ENCODE measurements at regions not wholly inside any gene's neighbourhood (a gene's known extent, or its start where the extent isn't known, plus 50 kb on each side); places are given as distances from the start of the nearest gene placed in this dataset.
A peak's percentile ranks its signal among the peaks of the same experiment; 100 is the strongest.

DNA sequence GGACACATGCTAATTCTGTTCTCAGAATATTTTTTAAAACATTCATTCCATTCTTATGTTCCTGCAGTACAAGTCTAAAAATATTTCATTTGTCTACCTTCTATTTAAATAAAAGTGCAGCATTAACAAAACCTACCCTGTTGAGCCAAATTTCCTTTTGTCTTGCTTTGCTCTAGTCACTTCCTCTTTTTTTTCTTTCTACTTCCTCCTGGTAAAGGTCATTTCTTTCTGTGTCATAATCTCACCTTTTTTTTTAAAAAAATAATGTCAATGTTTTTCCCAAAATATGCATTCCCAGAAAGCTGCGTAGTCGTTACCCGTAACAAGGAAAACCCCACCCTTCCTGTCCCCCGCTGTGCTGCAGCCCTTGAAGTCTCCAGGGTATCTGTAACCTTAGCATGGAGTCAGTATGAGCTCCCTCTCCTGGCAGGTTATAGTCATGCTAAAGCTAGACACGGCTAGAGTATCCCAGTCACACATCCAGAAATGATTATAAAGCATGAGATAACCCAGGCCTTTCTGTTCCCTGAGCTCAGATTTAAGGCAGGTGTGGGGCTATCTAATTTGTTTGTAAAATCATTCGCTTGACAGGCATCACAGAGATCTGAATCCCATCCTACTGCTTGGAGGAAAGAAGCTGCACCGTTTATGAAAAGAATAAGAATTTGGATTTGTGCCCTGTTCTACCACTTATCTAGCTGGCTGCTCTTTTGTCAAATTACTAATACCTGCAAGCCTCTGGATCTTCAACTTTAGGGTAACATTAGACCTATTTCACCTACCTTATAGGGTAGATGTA is 51.1 kb upstream of the EED start:
- DNase-seq (peak; percentile 50 to 57), ATAC-seq (peak; percentile 99 to 100)
- H3K27ac ChIP-seq: peak overlapping the region; percentile 43 to 56 (median 52)
- in situ Hi-C loops (cut with MboI; ENCODE audit: low sequenced_read_pairs in 4 of 4) (loop anchor here in 3 of 4 donors (5.0 to 10.0 kb wide), 3 partner anchors 149 to 161 kb away; no protein-coding TSS in a partner anchor), intact Hi-C loops (cut with DNase I; ENCODE audit: low total_unique reads) (loop anchor here (1.0 to 2.0 kb wide), 4 partner anchors 19 to 252 kb away; no protein-coding TSS in a partner anchor)
- H3K9me3 ChIP-seq: no peaks in the 10 kb centered on the region
- H3K4me3 ChIP-seq: peak overlapping the region; percentile 22 to 33 (median 33)
- H3K27me3 ChIP-seq: no peaks in the 10 kb centered on the region
- H3K4me1 ChIP-seq: peaks cover 8 to 12% of the 10 kb centered on the region in 2 donors
- H3K36me3 ChIP-seq: no peaks in the 10 kb centered on the region
- no peak for TF ChIP-seq POLR2A (IDR thresholded peaks at IDR 0.05)
- TF ChIP-seq, protein P1, sequence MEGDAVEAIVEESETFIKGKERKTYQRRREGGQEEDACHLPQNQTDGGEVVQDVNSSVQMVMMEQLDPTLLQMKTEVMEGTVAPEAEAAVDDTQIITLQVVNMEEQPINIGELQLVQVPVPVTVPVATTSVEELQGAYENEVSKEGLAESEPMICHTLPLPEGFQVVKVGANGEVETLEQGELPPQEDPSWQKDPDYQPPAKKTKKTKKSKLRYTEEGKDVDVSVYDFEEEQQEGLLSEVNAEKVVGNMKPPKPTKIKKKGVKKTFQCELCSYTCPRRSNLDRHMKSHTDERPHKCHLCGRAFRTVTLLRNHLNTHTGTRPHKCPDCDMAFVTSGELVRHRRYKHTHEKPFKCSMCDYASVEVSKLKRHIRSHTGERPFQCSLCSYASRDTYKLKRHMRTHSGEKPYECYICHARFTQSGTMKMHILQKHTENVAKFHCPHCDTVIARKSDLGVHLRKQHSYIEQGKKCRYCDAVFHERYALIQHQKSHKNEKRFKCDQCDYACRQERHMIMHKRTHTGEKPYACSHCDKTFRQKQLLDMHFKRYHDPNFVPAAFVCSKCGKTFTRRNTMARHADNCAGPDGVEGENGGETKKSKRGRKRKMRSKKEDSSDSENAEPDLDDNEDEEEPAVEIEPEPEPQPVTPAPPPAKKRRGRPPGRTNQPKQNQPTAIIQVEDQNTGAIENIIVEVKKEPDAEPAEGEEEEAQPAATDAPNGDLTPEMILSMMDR (IDR thresholded peaks at IDR 0.05 in 4 of 5, conservative IDR thresholded peaks at IDR 0.05 in 1 of 5): peak; percentile 69 to 82 (median 79)

DNA sequence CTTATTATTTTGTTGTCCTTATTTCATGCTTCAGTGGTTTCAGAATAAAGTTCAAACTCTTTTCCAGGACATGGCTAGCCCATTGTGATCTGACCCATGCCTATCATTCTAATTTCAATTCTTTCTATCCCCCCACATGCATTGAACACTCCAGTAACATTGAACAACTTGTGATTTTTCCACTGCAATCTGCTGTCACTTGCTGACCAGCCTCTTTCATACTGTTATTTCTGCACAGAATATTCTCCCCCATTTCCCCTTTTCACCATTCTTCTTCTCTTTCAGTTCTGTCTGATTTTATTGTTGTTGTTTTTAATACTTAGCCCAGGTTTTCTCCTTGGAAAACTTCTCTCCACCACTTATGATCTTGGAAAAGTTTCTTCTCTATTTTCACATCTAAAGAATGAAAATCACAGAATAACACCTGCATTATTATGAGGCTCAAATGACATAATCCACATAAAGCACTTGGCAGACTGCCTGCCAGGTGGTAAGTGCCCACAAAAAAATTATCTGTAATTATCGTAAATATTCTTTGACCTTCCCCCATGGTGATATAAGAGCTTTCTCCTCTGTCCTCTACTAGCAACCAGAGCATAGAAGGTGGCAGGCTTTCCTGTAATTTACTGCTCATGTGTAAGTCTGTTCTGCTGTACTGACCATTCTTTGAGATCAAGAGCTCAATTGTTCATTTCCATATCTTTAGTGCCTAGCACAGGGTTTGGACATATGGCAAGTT is 51.9 kb upstream of the EED start:
- no peak for TF ChIP-seq POLR2A (IDR thresholded peaks at IDR 0.05)
- TF ChIP-seq, protein P1 (IDR thresholded peaks at IDR 0.05 in 4 of 5, conservative IDR thresholded peaks at IDR 0.05 in 1 of 5): no peak
- peaks cover 8 to 12% of the 10 kb centered on the region in 2 donors for H3K4me1 ChIP-seq
- ATAC-seq: no peak

DNA sequence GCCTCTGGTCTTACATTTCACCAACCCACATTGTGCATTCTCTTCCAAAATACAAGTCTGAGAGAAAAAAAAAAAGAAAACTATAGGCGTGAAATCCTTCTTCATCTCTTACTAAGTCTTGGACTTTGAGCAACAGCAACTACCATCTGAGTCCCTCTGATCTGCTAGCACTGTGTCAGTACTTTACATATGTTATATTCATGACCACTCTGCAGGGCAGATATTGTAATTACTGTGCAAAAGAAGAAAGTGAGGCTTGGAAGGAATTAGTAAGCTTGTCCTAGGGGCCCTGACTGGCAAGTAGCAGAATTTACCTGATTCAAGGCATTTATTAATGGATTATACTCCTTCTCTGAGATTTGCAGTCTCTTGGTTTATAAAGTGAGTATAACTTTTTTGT is 52.7 kb upstream of the EED start:
- no peak overlapping the region for H3K27ac ChIP-seq
- no peaks in the 10 kb centered on the region for H3K27me3 ChIP-seq
- H3K9me3 ChIP-seq: no peaks in the 10 kb centered on the region
- in situ Hi-C loops (cut with MboI; ENCODE audit: low sequenced_read_pairs in 4 of 4): loop anchor here in 3 of 4 donors (5.0 to 10.0 kb wide), 3 partner anchors 147 to 160 kb away; no protein-coding TSS in a partner anchor
- ATAC-seq (no peak), DNase-seq (no peak)
- no peak overlapping the region for H3K4me3 ChIP-seq
- no peaks in the 10 kb centered on the region for H3K36me3 ChIP-seq
- intact Hi-C loops (cut with DNase I; ENCODE audit: low total_unique reads): loop anchor here (2.0 kb wide), 1 partner anchor 17 kb away; no protein-coding TSS in a partner anchor
- H3K4me1 ChIP-seq: peaks cover 10 to 14% of the 10 kb centered on the region in 2 donors
- TF ChIP-seq, protein P1 (IDR thresholded peaks at IDR 0.05 in 4 of 5, conservative IDR thresholded peaks at IDR 0.05 in 1 of 5): no peak
- TF ChIP-seq POLR2A (IDR thresholded peaks at IDR 0.05): no peak

More for the DNA sequence above, 51.9 kb upstream of the EED start:
- Histone ChIP-seq H3K27ac (peak overlapping the region; percentile 43 to 56 (median 52)), H3K36me3 (no peaks in the 10 kb centered on the region), H3K9me3 (no peaks in the 10 kb centered on the region), H3K27me3 (no peaks in the 10 kb centered on the region), H3K4me3 (peak overlapping the region in 2 of 4 donors; percentile 22 to 33)
- no peak for DNase-seq
- in situ Hi-C loops (cut with MboI; ENCODE audit: low sequenced_read_pairs in 4 of 4): loop anchor here in 3 of 4 donors (5.0 to 10.0 kb wide), 3 partner anchors 148 to 160 kb away; no protein-coding TSS in a partner anchor
- intact Hi-C loops (cut with DNase I; ENCODE audit: low total_unique reads): loop anchor here (1.0 to 2.0 kb wide), 4 partner anchors 18 to 251 kb away; no protein-coding TSS in a partner anchor

DNA sequence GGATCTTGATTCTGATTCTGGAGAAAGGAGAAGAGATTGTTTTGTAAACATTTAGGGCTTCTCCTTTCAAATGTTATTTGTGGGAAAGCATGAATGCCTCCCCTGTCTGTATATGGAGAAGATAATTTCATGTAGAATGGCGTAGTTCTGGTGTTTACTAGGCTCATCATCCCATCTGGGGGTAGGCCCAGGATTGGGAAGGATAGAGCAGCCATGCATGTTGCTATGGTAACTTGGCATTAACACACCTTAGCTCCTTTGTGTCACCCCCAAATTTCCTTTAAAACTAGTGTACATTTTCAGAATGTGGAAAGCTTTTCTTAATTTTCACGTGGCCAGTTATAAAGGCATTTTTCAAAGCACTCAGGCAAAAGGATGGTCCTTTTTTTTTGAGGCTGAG is 57.5 kb upstream of the EED start:
- H3K4me1 ChIP-seq: peaks cover 12 to 17% of the 10 kb centered on the region in 2 donors
- H3K27ac ChIP-seq: peak overlapping the region in 2 of 4 donors; percentile 14 to 24
- H3K27me3 ChIP-seq: no peaks in the 10 kb centered on the region
- intact Hi-C loops (cut with DNase I; ENCODE audit: low total_unique reads): no loop called here
- no peaks in the 10 kb centered on the region for H3K36me3 ChIP-seq
- TF ChIP-seq, protein P1 (IDR thresholded peaks at IDR 0.05 in 4 of 5, conservative IDR thresholded peaks at IDR 0.05 in 1 of 5): no peak
- H3K9me3 ChIP-seq: no peaks in the 10 kb centered on the region
- in situ Hi-C loops (cut with MboI; ENCODE audit: low sequenced_read_pairs in 4 of 4): no loop called here
- DNase-seq: no peak
- ATAC-seq: no peak
- H3K4me3 ChIP-seq: no peak overlapping the region

Measured in gastrocnemius medialis (tissue), 4 donors.